WTC11 (cell line): ENCODE measurements at regions not wholly inside any gene's neighbourhood (a gene's known extent, or its start where the extent isn't known, plus 50 kb on each side); places are given as distances from the start of the nearest gene placed in this dataset.
A peak's percentile ranks its signal among the peaks of the same experiment; 100 is the strongest.

Experiments
- ATAC-seq: fragments of 200-7000 bp; cut with Tn5 transposase; 2 replicates; pipeline ENCODE4 v1.10.0; 2021; ENCODE audit warnings: mild to moderate bottlenecking, moderate library complexity
- CTCF ChIA-PET: fragments of 300-600 bp; sonication (Branson Sonifier 250); formaldehyde crosslinking; loops from one replicate; lab custom pipeline; 2021; ENCODE audit warnings: antibody characterized with exemption; lab: Charles Lee
- POLR2A ChIA-PET: fragments of 350-600 bp; sonication (Branson Sonifier 250); formaldehyde crosslinking; loops from one replicate; lab custom pipeline; 2021; ENCODE audit warnings: antibody characterized with exemption; lab: Charles Lee
- DNase-seq: peaks from one replicate; pipeline ENCODE4 v3.0.0; 2021; ENCODE audit warnings: low spot score
- H3K27ac Mint-ChIP-seq: 2 replicates; pipeline ENCODE4 v1.8.0; 2021; ENCODE audit warnings: mixed read lengths
- H3K27me3 Mint-ChIP-seq: 2 replicates; pipeline ENCODE4 v1.8.0; 2021; ENCODE audit warnings: low read depth, mild to moderate bottlenecking, moderate library complexity, mixed read lengths
- H3K36me3 Mint-ChIP-seq: 2 replicates; pipeline ENCODE4 v1.8.0; 2021; ENCODE audit warnings: mixed read lengths
- H3K4me1 Mint-ChIP-seq: 2 replicates; pipeline ENCODE4 v1.8.0; 2022; ENCODE audit warnings: mixed read lengths
- H3K4me3 Mint-ChIP-seq: 2 replicates; pipeline ENCODE4 v1.8.0; 2021; ENCODE audit warnings: mild to moderate bottlenecking, moderate library complexity, mixed read lengths
- H3K9me3 Mint-ChIP-seq: 2 replicates; pipeline ENCODE4 v1.8.0; 2021; ENCODE audit warnings: mixed read lengths
- AFF4 ChIP-seq: sonication (generic); formaldehyde crosslinking; IDR thresholded peaks from 2 replicates; pipeline ENCODE4 v1.8.1; 2023; ENCODE audit warnings: mild to moderate bottlenecking, missing genetic modification reagents, borderline replicate concordance
- ATF3 ChIP-seq: sonication (generic); formaldehyde crosslinking; conservative IDR thresholded peaks from 2 replicates; pipeline ENCODE4 v1.8.1; 2022; ENCODE audit warnings: mild to moderate bottlenecking, missing genetic modification reagents
- ATF6 ChIP-seq: sonication (generic); formaldehyde crosslinking; IDR thresholded peaks from 2 replicates; pipeline ENCODE4 v1.8.1; 2023; ENCODE audit warnings: mild to moderate bottlenecking, missing genetic modification reagents
- CTCF ChIP-seq: fragments of 200-600 bp; IDR thresholded peaks from 2 replicates; pipeline ENCODE4 v1.8.0; 2022; ENCODE audit warnings: antibody characterized with exemption
- E2F4 ChIP-seq: sonication (generic); formaldehyde crosslinking; IDR thresholded peaks from 2 replicates; pipeline ENCODE4 v1.8.1; 2022; ENCODE audit warnings: low read depth, mild to moderate bottlenecking, moderate library complexity, missing genetic modification reagents, borderline replicate concordance
- EMX1 ChIP-seq: fragments of 250-450 bp; sonication (Bioruptor Pico); IDR thresholded peaks from 2 replicates; pipeline ENCODE4 v1.8.0; 2021; ENCODE audit warnings: mild to moderate bottlenecking
- FOXJ3 ChIP-seq: sonication (generic); formaldehyde crosslinking; IDR thresholded peaks from 2 replicates; pipeline ENCODE4 v1.9.0; 2021; ENCODE audit warnings: missing genetic modification reagents, mild to moderate bottlenecking, borderline replicate concordance
- GABPB1 ChIP-seq: sonication (generic); formaldehyde crosslinking; IDR thresholded peaks from 2 replicates; pipeline ENCODE4 v1.8.1; 2023; ENCODE audit warnings: mild to moderate bottlenecking, missing genetic modification reagents
- MXD4 ChIP-seq: fragments of 250-450 bp; sonication (Bioruptor Pico); IDR thresholded peaks from 2 replicates; pipeline ENCODE4 v1.8.0; 2021; ENCODE audit warnings: mild to moderate bottlenecking, moderate library complexity, borderline replicate concordance
- PRRX2 ChIP-seq: fragments of 250-450 bp; sonication (Bioruptor Pico); IDR thresholded peaks from 2 replicates; pipeline ENCODE4 v1.8.0; 2021; ENCODE audit warnings: mild to moderate bottlenecking
- SP1 ChIP-seq: sonication (generic); formaldehyde crosslinking; conservative IDR thresholded peaks from 2 replicates; pipeline ENCODE4 v1.8.1; 2022; ENCODE audit warnings: missing genetic modification reagents
- TCF7 ChIP-seq: sonication (generic); formaldehyde crosslinking; IDR thresholded peaks from 2 replicates; pipeline ENCODE4 v1.8.0; 2022; ENCODE audit warnings: mild to moderate bottlenecking, low read depth, missing genetic modification reagents, moderate library complexity
- TEAD1 ChIP-seq: sonication (generic); formaldehyde crosslinking; IDR thresholded peaks from 2 replicates; pipeline ENCODE4 v1.8.0; 2022; ENCODE audit warnings: mild to moderate bottlenecking, missing genetic modification reagents
- ZNF121 ChIP-seq: sonication (generic); formaldehyde crosslinking; IDR thresholded peaks from 2 replicates; pipeline ENCODE4 v1.8.0; 2023; ENCODE audit warnings: missing genetic modification reagents
- ZNF396 ChIP-seq: fragments of 250-450 bp; sonication (Bioruptor Pico); IDR thresholded peaks from 2 replicates; pipeline ENCODE4 v1.8.0; 2021; ENCODE audit warnings: mild to moderate bottlenecking, moderate library complexity, borderline replicate concordance
- ZNF512 ChIP-seq: sonication (generic); formaldehyde crosslinking; IDR thresholded peaks from 2 replicates; pipeline ENCODE4 v1.8.1; 2022; ENCODE audit warnings: missing genetic modification reagents, borderline replicate concordance

- TF ChIP-seq ATF6 (CRISPR knock-in tag) (no peak), CTCF (no peak)
These were observed 339.6 kb downstream of the CYRIA start (continued) for GRCh38 chr2:16325976-16326510.

GRCh38 chr2:16325016-16325975 lies 340.3 kb downstream of the CYRIA start:
- H3K9me3 Mint-ChIP-seq = no peaks in the 10 kb centered on the region
- DNase-seq (no peak), ATAC-seq (0 out of 2 replicates have a peak, but pooled peaks have one; percentile 5)
- POLR2A ChIA-PET = no interaction called here
- CTCF ChIA-PET = interaction anchor here (0.9 to 1.2 kb wide), 2 partner anchors 375 to 386 kb away, joined by 3 read pairs; no protein-coding TSS in a partner anchor
- peaks cover 43% of the 10 kb centered on the region for H3K4me1 Mint-ChIP-seq
- H3K36me3 Mint-ChIP-seq = no peaks in the 10 kb centered on the region
- no peak for TF ChIP-seq TEAD1 (CRISPR knock-in tag)
- TF ChIP-seq TCF7 (CRISPR knock-in tag) = no peak
- no peak for TF ChIP-seq E2F4 (CRISPR knock-in tag)
- no peak for TF ChIP-seq SP1 (CRISPR knock-in tag)
- TF ChIP-seq AFF4 (CRISPR knock-in tag) = no peak
- TF ChIP-seq GABPB1 (CRISPR knock-in tag) = no peak
- no peak overlapping the region for H3K27ac Mint-ChIP-seq
- peaks cover 17% of the 10 kb centered on the region for H3K27me3 Mint-ChIP-seq
- no peak overlapping the region for H3K4me3 Mint-ChIP-seq

- H3K27ac Mint-ChIP-seq = no peak overlapping the region
- H3K4me3 Mint-ChIP-seq = no peak overlapping the region
- no peak for DNase-seq
- no peaks in the 10 kb centered on the region for H3K36me3 Mint-ChIP-seq
- H3K9me3 Mint-ChIP-seq = no peaks in the 10 kb centered on the region
- TF ChIP-seq ZNF512 (CRISPR knock-in tag) (no peak), FOXJ3 (no peak), EMX1 (CRISPR knock-in tag) (no peak), ZNF396 (CRISPR knock-in tag) (no peak), PRRX2 (CRISPR knock-in tag) (no peak), ATF3 (CRISPR knock-in tag) (no peak), ZNF121 (CRISPR knock-in tag) (no peak), MXD4 (CRISPR knock-in tag) (no peak)
- TF ChIP-seq, all 79 proteins: peak for 0
- no peak for ATAC-seq
- ChIA-PET CTCF (no interaction called here), POLR2A (no interaction called here)
- peaks cover 35% of the 10 kb centered on the region for H3K4me1 Mint-ChIP-seq
- peaks cover 12% of the 10 kb centered on the region for H3K27me3 Mint-ChIP-seq
These were observed 341.1 kb downstream of the CYRIA start for GRCh38 chr2:16324544-16324937.
